GM12878 (cell line): ENCODE measurements at regions not wholly inside any gene's neighbourhood (a gene's known extent, or its start where the extent isn't known, plus 50 kb on each side); places are given as distances from the start of the nearest gene placed in this dataset.

Experiments
- CREB1 ChIP-seq: IDR thresholded peaks from 2 replicates; pipeline ENCODE4 v1.6.1; 2012; ENCODE audit warnings: low read depth, mild to moderate bottlenecking, inconsistent platforms
- IKZF1 ChIP-seq: fragments of 450-650 bp; conservative IDR thresholded peaks from 2 replicates; pipeline ENCODE4 v1.6.1; 2017; ENCODE audit warnings: antibody characterized with exemption, mild to moderate bottlenecking
- RAD21 ChIP-seq: IDR thresholded peaks from 2 replicates; pipeline ENCODE4 v1.6.1; 2011; ENCODE audit warnings: mild to moderate bottlenecking, low read depth, low read length, moderate library complexity; ENCODE audit not compliant: insufficient read depth
- RBBP5 ChIP-seq: fragments of 200-600 bp; sonication (generic); conservative IDR thresholded peaks from 2 replicates; pipeline ENCODE4 v1.6.1; 2016
- RCOR1 ChIP-seq: conservative IDR thresholded peaks from 2 replicates; pipeline ENCODE4 v1.6.1; 2012; ENCODE audit warnings: low read depth, low read length, improper control_type of control experiment
- RFX5 ChIP-seq: IDR thresholded peaks from 2 replicates; pipeline ENCODE4 v1.6.1; 2011; ENCODE audit warnings: low read depth, low read length, improper control_type of control experiment
- SP1 ChIP-seq: IDR thresholded peaks from one replicate; pipeline ENCODE4 v1.6.1; 2011; ENCODE audit warnings: low read depth, low read length
- TF ChIP-seq, protein P1 (sequence below): fragments of 450-650 bp; formaldehyde crosslinking; IDR thresholded peaks from 2 replicates; pipeline ENCODE4 v1.5.0; 2022; ENCODE audit warnings: mild to moderate bottlenecking, missing genetic modification characterization

DNA sequence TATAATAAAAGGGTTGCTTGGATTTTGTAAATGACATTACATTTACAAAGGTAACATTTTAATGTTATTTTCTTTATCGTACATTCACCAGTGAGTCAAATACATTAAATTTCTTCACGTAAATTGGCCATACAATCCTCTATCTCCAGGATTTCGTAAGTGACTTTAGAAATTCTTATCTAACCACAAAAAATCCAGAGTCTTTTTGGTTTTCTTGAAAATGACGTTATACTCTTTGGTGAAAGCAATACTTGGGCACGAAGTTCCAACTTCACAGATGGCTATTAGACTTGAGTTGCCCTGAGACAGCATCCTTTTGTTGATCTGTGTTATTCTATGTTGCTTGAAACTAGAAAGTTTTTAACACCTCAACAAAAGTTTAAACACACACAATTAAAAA lies 87.4 kb upstream of the CDH10 start:
- no peak for TF ChIP-seq RFX5
- no peak for TF ChIP-seq RBBP5
- TF ChIP-seq RAD21: no peak
- TF ChIP-seq IKZF1: no peak
- no peak for TF ChIP-seq SP1
- TF ChIP-seq, protein P1, sequence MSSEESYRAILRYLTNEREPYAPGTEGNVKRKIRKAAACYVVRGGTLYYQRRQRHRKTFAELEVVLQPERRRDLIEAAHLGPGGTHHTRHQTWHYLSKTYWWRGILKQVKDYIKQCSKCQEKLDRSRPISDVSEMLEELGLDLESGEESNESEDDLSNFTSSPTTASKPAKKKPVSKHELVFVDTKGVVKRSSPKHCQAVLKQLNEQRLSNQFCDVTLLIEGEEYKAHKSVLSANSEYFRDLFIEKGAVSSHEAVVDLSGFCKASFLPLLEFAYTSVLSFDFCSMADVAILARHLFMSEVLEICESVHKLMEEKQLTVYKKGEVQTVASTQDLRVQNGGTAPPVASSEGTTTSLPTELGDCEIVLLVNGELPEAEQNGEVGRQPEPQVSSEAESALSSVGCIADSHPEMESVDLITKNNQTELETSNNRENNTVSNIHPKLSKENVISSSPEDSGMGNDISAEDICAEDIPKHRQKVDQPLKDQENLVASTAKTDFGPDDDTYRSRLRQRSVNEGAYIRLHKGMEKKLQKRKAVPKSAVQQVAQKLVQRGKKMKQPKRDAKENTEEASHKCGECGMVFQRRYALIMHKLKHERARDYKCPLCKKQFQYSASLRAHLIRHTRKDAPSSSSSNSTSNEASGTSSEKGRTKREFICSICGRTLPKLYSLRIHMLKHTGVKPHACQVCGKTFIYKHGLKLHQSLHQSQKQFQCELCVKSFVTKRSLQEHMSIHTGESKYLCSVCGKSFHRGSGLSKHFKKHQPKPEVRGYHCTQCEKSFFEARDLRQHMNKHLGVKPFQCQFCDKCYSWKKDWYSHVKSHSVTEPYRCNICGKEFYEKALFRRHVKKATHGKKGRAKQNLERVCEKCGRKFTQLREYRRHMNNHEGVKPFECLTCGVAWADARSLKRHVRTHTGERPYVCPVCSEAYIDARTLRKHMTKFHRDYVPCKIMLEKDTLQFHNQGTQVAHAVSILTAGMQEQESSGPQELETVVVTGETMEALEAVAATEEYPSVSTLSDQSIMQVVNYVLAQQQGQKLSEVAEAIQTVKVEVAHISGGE: no peak
- no peak for TF ChIP-seq RCOR1
- no peak for TF ChIP-seq CREB1
